ENCODE measurements at regions not wholly inside any gene's neighbourhood (a gene's known extent, or its start where the extent isn't known, plus 50 kb on each side); places are given as distances from the start of the nearest gene placed in this dataset.

GRCh38 chr14:86364634-86365033, 834.7 kb downstream of the FLRT2 start:
- H3K4me3 ChIP-seq (ENCODE audit: low read length), result no peak overlapping the region
- H3K27me3 ChIP-seq (ENCODE audit: insufficient read depth, low read depth, low read length), result no peaks in the 10 kb centered on the region
- no peaks in the 10 kb centered on the region for H3K79me2 ChIP-seq (replicated peaks; ENCODE audit: insufficient read depth, low read length)
- H3K36me3 ChIP-seq (ENCODE audit: insufficient read depth, low read length), result no peaks in the 10 kb centered on the region
- H3K9me2 ChIP-seq (ENCODE audit: insufficient read depth, low read length), result no peaks in the 10 kb centered on the region
- TF ChIP-seq MXI1 (conservative IDR thresholded peaks at IDR 0.05; ENCODE audit: poor library complexity, severe bottlenecking) (no peak), TAF1 (IDR thresholded peaks at IDR 0.05; ENCODE audit: low read depth) (no peak), EP300 (conservative IDR thresholded peaks at IDR 0.05; ENCODE audit: poor library complexity, severe bottlenecking) (no peak), CTCF (IDR thresholded peaks at IDR 0.05; ENCODE audit: poor library complexity, severe bottlenecking) (no peak), SMC3 (conservative IDR thresholded peaks at IDR 0.05; ENCODE audit: poor library complexity) (no peak), RAD21 (conservative IDR thresholded peaks at IDR 0.05) (no peak), REST (IDR thresholded peaks at IDR 0.05; ENCODE audit: borderline replicate concordance) (no peak), POLR2AphosphoS5 (IDR thresholded peaks at IDR 0.05) (no peak), EZH2 (IDR thresholded peaks at IDR 0.05; ENCODE audit: borderline replicate concordance, insufficient read depth, low read length, poor library complexity, severe bottlenecking) (no peak)
- H4K20me1 ChIP-seq (ENCODE audit: insufficient read depth), result no peaks in the 10 kb centered on the region
- no peak overlapping the region for H3K9ac ChIP-seq (ENCODE audit: low read length)
- no peak overlapping the region for H2AFZ ChIP-seq (ENCODE audit: low read depth, low read length)
- H3K27ac ChIP-seq (ENCODE audit: low read length), result no peak overlapping the region
- H3F3A ChIP-seq (ENCODE audit: insufficient read depth, low read length, poor library complexity, severe bottlenecking), result no peaks in the 10 kb centered on the region
- no peak overlapping the region for H3K4me2 ChIP-seq (ENCODE audit: low read length)
- H3K9me3 ChIP-seq (ENCODE audit: low read length), result no peaks in the 10 kb centered on the region

- no peaks in the 10 kb centered on the region for H3K9me3 ChIP-seq (ENCODE audit: low read length)
- H4K20me1 ChIP-seq (ENCODE audit: insufficient read depth), result no peaks in the 10 kb centered on the region
- no peak overlapping the region for H3K9ac ChIP-seq (ENCODE audit: low read length)
- no peak for TF ChIP-seq RAD21 (conservative IDR thresholded peaks at IDR 0.05)
- no peak for TF ChIP-seq CTCF (IDR thresholded peaks at IDR 0.05; ENCODE audit: poor library complexity, severe bottlenecking)
- TF ChIP-seq MXI1 (conservative IDR thresholded peaks at IDR 0.05; ENCODE audit: poor library complexity, severe bottlenecking), result no peak
- TF ChIP-seq POLR2AphosphoS5 (IDR thresholded peaks at IDR 0.05), result no peak
- TF ChIP-seq EZH2 (IDR thresholded peaks at IDR 0.05; ENCODE audit: borderline replicate concordance, insufficient read depth, low read length, poor library complexity, severe bottlenecking), result no peak
- no peak for TF ChIP-seq REST (IDR thresholded peaks at IDR 0.05; ENCODE audit: borderline replicate concordance)
- no peak for TF ChIP-seq EP300 (conservative IDR thresholded peaks at IDR 0.05; ENCODE audit: poor library complexity, severe bottlenecking)
- TF ChIP-seq SMC3 (conservative IDR thresholded peaks at IDR 0.05; ENCODE audit: poor library complexity), result no peak
- no peak for TF ChIP-seq TAF1 (IDR thresholded peaks at IDR 0.05; ENCODE audit: low read depth)
- no peak overlapping the region for H2AFZ ChIP-seq (ENCODE audit: low read depth, low read length)
- H3K36me3 ChIP-seq (ENCODE audit: insufficient read depth, low read length), result no peaks in the 10 kb centered on the region
- H3K79me2 ChIP-seq (replicated peaks; ENCODE audit: insufficient read depth, low read length), result no peaks in the 10 kb centered on the region
- H3K9me2 ChIP-seq (ENCODE audit: insufficient read depth, low read length), result no peaks in the 10 kb centered on the region
- H3K4me2 ChIP-seq (ENCODE audit: low read length), result no peak overlapping the region
- no peaks in the 10 kb centered on the region for H3F3A ChIP-seq (ENCODE audit: insufficient read depth, low read length, poor library complexity, severe bottlenecking)
- H3K4me3 ChIP-seq (ENCODE audit: low read length), result no peak overlapping the region
- no peak overlapping the region for H3K27ac ChIP-seq (ENCODE audit: low read length)
- no peaks in the 10 kb centered on the region for H3K27me3 ChIP-seq (ENCODE audit: insufficient read depth, low read depth, low read length)
Measured at GRCh38 chr14:86363576-86363975, 833.6 kb downstream of the FLRT2 start.
